ENCODE measurements at regions not wholly inside any gene's neighbourhood (a gene's known extent, or its start where the extent isn't known, plus 50 kb on each side); places are given as distances from the start of the nearest gene placed in this dataset.
A peak's percentile ranks its signal among the peaks of the same experiment; 100 is the strongest.

DNA sequence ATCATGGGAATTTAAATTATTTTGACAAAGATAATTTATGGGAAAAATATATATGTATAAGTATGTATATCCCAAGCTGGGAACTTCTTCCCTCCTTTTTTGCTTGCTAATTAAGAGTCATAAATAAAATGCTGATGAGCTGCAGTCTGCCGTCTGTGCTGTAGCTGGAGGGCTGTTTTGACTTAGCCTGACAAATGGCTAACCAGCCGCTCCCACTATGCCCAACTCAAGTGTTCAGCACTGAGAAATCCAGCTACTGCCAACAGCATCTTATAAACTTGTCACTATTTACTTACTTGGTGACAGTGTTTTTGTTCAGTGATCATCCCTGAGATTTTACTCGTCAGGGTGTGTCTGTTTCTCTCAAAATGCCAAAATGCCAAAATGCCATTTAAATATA lies 171.2 kb upstream of the PGRMC2 start:
- no peak overlapping the region for H3K27ac ChIP-seq
- TF ChIP-seq ZFX (IDR thresholded peaks at IDR 0.05) (no peak), CTCF (conservative IDR thresholded peaks at IDR 0.05) (no peak)

GRCh38 chr4:128457726-128458125 lies 170.1 kb upstream of the PGRMC2 start:
- no peak overlapping the region for H3K27ac ChIP-seq
- no peak for TF ChIP-seq ZFX (IDR thresholded peaks at IDR 0.05)
- TF ChIP-seq CTCF (conservative IDR thresholded peaks at IDR 0.05) = no peak

DNA sequence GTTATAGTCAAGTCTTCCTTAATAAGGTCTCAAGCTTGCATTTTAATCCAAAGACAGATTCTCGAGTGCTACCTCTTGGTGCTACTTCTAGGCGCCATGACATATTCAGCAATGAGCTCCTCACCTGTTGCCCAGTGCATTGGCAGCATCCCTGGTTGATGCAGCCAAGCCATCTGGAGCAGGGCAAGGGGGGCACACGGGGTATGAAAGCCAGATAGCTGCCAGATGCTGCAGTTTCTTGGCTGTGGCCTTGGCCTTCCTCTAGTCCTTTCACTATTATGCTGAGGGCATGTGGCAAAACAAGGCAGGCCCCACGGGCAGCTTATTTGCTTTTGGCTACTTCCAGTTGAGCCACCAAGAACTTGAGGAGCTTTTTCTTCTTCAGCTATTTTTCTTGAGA lies 168.6 kb upstream of the PGRMC2 start:
- no peak for TF ChIP-seq ZFX (IDR thresholded peaks at IDR 0.05)
- TF ChIP-seq CTCF (conservative IDR thresholded peaks at IDR 0.05) = no peak
- H3K27ac ChIP-seq = no peak overlapping the region

- TF ChIP-seq CTCF (conservative IDR thresholded peaks at IDR 0.05) (no peak), ZFX (IDR thresholded peaks at IDR 0.05) (no peak)
- H3K27ac ChIP-seq = no peak overlapping the region
Measured at GRCh38 chr4:128455480-128455879, 167.9 kb upstream of the PGRMC2 start.

GRCh38 chr4:128454881-128455280 lies 167.3 kb upstream of the PGRMC2 start:
- TF ChIP-seq CTCF (conservative IDR thresholded peaks at IDR 0.05) (no peak), ZFX (IDR thresholded peaks at IDR 0.05) (no peak)
- H3K27ac ChIP-seq = no peak overlapping the region

- TF ChIP-seq CTCF (conservative IDR thresholded peaks at IDR 0.05) = peak; percentile 83
- no peak for TF ChIP-seq ZFX (IDR thresholded peaks at IDR 0.05)
- no peak overlapping the region for H3K27ac ChIP-seq
Measured at GRCh38 chr4:128454281-128454871, 166.8 kb upstream of the PGRMC2 start.

- TF ChIP-seq ZFX (IDR thresholded peaks at IDR 0.05) (no peak), CTCF (conservative IDR thresholded peaks at IDR 0.05) (no peak)
- no peak overlapping the region for H3K27ac ChIP-seq
Measured at GRCh38 chr4:128452415-128452814, 164.8 kb upstream of the PGRMC2 start.
